ENCODE measurements at regions not wholly inside any gene's neighbourhood (a gene's known extent, or its start where the extent isn't known, plus 50 kb on each side); places are given as distances from the start of the nearest gene placed in this dataset.

- DNase-seq, result no peak
Observed at GRCh38 chr7:110075450-110075849, 1015.5 kb upstream of the LRRN3 start.

- no peak for DNase-seq
Observed at GRCh38 chr7:110076194-110076593, 1014.7 kb upstream of the LRRN3 start.

GRCh38 chr7:110084181-110084807 is 1006.6 kb upstream of the LRRN3 start:
- no peak for DNase-seq

GRCh38 chr7:110090110-110090820 is 1000.7 kb upstream of the LRRN3 start:
- peak; percentile 48 for DNase-seq

GRCh38 chr7:110095372-110096052 is 995.4 kb upstream of the LRRN3 start:
- no peak for DNase-seq

GRCh38 chr7:110104243-110104642 is 986.7 kb upstream of the LRRN3 start:
- DNase-seq, result no peak

GRCh38 chr7:110105307-110105706 is 985.6 kb upstream of the LRRN3 start:
- DNase-seq, result no peak

- DNase-seq, result no peak
Observed at GRCh38 chr7:110105840-110106239, 985.1 kb upstream of the LRRN3 start.

- DNase-seq, result no peak
Observed at GRCh38 chr7:110119883-110120581, 970.9 kb upstream of the LRRN3 start.

GRCh38 chr7:110129159-110129558 is 961.8 kb upstream of the LRRN3 start:
- DNase-seq, result no peak

- DNase-seq, result no peak
Observed at GRCh38 chr7:110130669-110131068, 960.3 kb upstream of the LRRN3 start.

GRCh38 chr7:110131344-110131743 is 959.6 kb upstream of the LRRN3 start:
- no peak for DNase-seq

- DNase-seq, result no peak
Observed at GRCh38 chr7:110139056-110139455, 951.9 kb upstream of the LRRN3 start.

- no peak for DNase-seq
Observed at GRCh38 chr7:110142939-110143526, 947.9 kb upstream of the LRRN3 start.

GRCh38 chr7:110144599-110144998 is 946.3 kb upstream of the LRRN3 start:
- DNase-seq, result no peak

- DNase-seq, result no peak
Observed at GRCh38 chr7:110148054-110148453, 942.9 kb upstream of the LRRN3 start.

- DNase-seq, result no peak
Observed at GRCh38 chr7:110153222-110153621, 937.7 kb upstream of the LRRN3 start.

- DNase-seq, result no peak
Observed at GRCh38 chr7:110156511-110156910, 934.4 kb upstream of the LRRN3 start.

GRCh38 chr7:110157631-110158362 is 933.1 kb upstream of the LRRN3 start:
- no peak for DNase-seq

- DNase-seq, result no peak
Observed at GRCh38 chr7:110168010-110168409, 922.9 kb upstream of the LRRN3 start.

- DNase-seq, result no peak
Observed at GRCh38 chr7:110170841-110171240, 920.1 kb upstream of the LRRN3 start.

- no peak for DNase-seq
Observed at GRCh38 chr7:110177463-110177862, 913.5 kb upstream of the LRRN3 start.

All from hematopoietic multipotent progenitor cell treated with erythropoietin and hydrocortisone succinate and interleukin-3 and kit ligand, for 4 days (in vitro differentiated cells).